ENCODE measurements at regions not wholly inside any gene's neighbourhood (a gene's known extent, or its start where the extent isn't known, plus 50 kb on each side); places are given as distances from the start of the nearest gene placed in this dataset.

GRCh38 chr14:21987937-21988336 is 314.3 kb upstream of the OR4E1 start:
- DNase-seq (ENCODE audit: low read depth) = no peak

DNA sequence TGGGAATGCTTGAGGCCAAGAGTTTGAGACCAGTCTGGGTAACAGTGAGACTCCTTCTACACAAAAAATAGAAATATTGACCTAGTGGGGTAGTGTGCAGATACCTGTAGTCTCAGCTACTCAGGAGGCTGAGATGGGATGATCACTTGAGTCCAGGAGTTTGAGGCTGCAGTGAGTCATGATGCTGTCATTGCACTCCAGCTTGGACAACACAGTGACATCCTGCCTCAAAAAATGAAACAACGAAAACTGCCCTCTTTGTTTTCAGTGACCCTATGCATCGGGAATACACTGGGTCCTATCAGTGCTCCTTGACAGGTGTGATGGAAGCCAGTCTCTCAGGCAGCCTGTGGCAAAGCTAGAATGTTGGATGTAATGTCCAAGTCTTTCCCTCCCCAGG is 311.5 kb upstream of the OR4E1 start:
- DNase-seq (ENCODE audit: low read depth) = no peak

DNA sequence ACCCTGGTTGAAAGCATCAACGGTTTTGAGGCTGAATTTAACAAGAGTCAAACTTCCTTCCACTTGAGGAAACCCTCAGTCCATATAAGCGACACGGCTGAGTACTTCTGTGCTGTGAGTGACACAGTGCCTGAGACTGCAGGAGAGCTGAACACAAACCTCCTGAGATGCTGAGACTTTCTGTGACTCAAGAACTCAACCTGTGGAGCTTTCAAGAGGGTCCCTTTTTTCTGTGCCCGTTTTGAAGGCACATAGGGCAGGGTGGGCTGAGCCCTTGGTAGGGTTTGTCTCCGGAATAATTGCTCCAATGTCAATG is 305.3 kb upstream of the OR4E1 start:
- DNase-seq (ENCODE audit: low read depth) = no peak

- DNase-seq (ENCODE audit: low read depth) = no peak
These were observed 304.8 kb upstream of the OR4E1 start for GRCh38 chr14:21978184-21978998.

- no peak for DNase-seq (ENCODE audit: low read depth)
These were observed 301.1 kb upstream of the OR4E1 start for GRCh38 chr14:21974741-21975140.

DNA sequence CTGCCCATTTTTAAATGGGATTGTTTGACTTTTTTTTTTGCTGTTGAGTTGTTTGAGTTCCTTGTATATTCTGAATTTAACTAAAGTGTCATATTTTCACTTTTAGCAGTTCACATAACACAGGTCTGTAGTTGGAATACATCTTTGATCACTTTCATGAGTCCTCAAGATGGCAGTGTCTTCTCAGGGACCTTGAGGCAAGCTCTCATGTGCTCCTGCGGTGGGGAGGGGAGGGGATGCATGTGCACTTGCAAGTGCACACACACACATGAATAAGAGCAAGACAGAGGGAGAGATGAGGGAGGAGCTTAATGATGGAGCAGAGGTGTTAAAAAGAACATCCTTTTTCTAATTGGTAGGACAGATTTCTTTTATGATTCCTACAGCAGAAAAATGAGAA is 291.4 kb upstream of the OR4E1 start:
- no peak for DNase-seq (ENCODE audit: low read depth)

GRCh38 chr14:21964180-21964579 is 290.6 kb upstream of the OR4E1 start:
- DNase-seq (ENCODE audit: low read depth) = no peak

DNA sequence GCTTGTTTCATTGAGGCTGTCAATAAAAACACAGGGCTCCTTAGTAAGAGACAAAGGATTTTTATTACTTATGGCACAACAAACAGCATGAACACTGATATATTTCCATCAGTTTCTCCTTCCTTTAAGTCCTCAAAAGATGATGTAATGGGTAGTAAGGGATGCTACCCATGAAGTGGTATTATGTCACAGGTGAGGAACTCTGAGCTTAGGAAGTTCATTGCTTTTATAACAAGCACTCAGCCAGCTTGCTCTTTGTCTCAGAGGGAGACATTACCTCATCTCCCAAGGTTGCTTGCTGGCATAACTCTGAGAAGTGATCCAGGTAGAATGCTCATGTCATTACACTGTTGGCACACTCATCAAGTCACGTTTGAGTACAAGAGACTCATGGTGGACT is 287.0 kb upstream of the OR4E1 start:
- no peak for DNase-seq (ENCODE audit: low read depth)

DNA sequence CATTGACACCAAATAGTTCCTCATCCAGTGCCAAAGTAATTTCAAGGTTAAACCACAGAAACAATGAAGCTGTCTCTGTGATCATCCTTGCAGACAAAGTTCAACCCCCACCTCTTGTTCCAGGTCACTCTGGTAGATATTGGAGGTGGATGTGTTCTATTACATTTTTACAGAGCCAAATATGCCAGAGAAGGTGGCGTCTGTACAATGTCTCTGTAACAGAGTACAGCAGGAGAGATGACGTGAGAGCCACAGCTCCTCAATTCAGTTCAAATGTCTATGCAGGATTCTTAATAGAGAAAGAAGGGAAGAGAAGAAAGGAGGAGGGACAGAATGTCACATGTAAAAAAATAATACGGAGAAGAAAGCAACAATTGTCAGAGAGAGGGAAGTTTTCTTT is 268.3 kb upstream of the OR4E1 start:
- no peak for DNase-seq (ENCODE audit: low read depth)

DNA sequence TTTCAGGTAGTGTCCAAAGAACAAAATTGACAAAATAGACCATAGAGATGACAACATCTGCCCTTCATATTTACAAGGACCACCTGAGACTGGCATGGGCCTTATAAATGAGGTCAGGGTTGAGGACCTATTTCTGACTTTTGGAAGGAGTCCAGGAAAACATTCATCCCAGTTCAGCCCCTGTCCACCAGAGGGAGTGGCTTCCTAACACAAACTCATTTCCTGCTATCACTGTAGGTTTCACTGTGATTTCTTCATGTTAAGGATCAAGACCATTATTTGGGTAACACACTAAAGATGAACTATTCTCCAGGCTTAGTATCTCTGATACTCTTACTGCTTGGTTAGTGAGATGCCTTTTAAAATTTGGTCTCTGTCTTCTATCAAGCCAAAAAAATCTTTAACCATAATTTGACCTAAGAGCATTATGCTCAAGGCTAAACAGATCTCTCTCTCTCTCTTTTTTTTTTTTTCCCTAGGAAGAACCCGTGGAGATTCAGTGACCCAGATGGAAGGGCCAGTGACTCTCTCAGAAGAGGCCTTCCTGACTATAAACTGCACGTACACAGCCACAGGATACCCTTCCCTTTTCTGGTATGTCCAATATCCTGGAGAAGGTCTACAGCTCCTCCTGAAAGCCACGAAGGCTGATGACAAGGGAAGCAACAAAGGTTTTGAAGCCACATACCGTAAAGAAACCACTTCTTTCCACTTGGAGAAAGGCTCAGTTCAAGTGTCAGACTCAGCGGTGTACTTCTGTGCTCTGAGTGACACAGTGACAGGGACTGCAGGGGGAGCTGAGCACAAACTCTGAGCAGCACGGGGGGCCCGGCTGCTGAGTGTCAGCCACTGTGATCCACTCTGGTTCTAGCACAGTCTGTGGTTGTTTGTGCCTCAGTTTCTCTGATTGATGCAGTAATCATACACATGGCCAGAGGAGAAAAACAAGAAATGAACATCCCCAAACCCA is 267.6 kb upstream of the OR4E1 start:
- no peak for DNase-seq (ENCODE audit: low read depth)

DNA sequence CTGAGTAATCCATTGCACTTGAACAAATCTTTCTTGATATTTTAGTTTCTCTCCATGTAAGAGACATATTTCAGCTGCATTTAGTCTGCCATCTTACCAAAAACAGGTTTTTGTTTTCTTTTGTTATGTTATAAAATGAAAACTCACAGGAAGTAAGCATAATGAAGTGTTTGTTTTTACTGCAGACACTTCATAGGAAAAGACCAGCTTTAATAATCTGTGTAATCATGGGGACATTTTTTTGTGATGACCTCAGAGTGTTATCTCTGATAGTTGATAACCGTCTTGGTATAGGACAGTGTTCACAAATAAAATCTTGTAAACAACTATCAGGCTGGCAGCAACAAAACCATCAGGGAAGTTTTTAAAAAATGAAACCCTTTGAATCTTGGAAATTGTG is 266.2 kb upstream of the OR4E1 start:
- DNase-seq (ENCODE audit: low read depth) = no peak

DNA sequence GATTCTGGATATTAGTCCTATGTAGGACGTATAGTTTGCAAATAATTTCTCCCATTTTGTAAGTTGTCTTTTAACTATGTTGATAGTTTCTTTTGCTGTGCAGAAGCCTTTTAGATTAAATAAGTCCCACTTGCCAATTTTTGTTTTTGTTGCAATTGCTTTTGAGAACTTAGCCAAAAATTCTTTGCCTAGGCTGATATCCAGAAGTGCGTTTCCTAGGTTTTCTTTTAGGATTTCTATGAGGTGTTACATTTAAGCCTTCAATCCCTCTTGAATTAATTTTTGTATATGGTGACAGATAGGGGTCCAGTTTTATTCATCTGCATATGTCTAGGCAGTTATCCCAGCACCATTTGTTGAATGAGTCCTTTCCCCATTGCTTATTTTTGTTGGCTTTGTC is 264.4 kb upstream of the OR4E1 start:
- no peak for DNase-seq (ENCODE audit: low read depth)

DNA sequence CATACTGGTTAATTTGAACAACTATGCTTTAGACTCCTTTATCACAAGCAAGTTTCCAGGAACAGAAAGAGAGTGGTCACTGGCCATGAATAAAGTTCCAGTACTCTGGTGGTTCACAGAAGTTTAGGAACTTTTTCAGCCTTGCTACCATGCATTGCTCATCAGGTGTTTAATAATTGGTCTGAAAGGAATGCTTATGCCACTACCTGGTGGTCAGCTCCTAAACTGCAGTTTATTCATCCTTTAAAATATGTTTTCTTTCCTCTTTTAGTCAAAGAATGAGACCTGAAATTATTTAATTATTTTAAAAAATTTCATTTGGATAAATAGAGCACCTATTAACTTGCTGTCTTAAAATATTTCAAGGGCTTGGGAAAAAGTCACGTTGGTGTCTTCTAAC is 260.1 kb upstream of the OR4E1 start:
- no peak for DNase-seq (ENCODE audit: low read depth)

DNA sequence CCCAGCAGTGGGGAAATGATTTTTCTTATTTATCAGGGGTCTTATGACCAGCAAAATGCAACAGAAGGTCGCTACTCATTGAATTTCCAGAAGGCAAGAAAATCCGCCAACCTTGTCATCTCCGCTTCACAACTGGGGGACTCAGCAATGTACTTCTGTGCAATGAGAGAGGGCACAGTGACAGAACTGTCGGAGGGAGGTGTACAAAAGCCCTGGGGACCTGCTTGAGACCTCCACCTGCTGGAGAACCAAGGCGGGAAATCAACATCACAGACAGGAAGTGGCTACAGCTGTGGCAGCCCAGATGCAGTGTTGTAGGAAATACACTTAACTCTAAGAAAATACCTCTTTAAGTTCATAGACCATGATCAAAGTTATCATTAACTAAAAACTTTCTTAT is 250.9 kb upstream of the OR4E1 start:
- no peak for DNase-seq (ENCODE audit: low read depth)

DNA sequence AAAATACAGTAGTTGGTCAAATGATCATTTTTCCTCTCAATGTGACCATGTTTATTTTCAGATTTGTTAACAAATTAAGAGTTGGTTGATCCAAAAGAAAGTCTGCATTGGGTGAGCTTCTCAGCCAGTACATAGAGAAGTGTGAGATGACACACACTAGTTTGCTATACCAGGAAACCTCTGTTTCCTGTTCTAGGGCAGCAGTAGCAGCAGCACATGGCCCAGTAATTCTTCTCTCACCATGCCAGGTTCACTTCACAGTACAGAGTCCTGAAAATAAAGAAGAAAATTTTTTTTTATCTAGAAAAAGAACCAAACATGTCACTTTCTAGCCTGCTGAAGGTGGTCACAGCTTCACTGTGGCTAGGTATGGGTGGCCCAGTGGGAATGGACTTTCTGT is 250.2 kb upstream of the OR4E1 start:
- no peak for DNase-seq (ENCODE audit: low read depth)

DNA sequence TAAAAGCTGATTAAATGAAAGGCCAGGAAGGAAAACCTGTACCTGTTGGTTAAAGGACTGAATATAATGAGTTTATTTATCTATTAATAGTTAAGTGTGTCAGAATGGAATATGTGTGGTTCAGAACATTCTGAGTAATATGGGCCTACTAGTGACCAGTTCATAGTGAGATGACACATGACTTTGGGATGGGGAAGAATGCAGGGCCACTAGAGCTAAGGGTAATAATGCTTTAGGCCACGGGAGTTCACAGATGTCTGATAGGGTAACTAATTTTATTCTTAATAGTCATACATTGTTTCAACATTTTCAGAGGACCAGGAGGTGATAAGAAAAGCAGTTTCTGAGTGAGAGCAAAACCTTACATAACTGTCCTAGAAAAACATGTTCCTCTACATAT is 247.8 kb upstream of the OR4E1 start:
- no peak for DNase-seq (ENCODE audit: low read depth)

GRCh38 chr14:21917699-21918436 is 244.2 kb upstream of the OR4E1 start:
- peak; percentile 17 for DNase-seq (ENCODE audit: low read depth)

DNA sequence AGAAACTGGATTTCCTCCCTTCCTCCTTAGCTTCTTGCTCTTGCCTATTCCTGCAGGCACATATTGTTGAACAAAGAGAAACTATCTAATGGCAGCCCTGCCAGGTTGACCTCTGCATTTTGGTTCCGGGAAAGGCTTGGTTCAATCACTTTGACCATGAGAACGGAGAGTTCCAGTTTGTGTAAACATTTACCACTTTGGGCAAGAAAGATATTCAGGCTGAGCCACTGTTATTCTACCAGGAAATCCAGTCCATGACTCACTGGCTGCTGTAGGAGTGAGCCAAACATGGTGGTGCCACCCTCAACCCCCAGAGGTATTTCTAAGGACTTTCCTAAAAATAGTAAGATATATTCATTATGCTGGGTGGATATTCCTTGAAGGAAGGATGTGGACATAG is 242.2 kb upstream of the OR4E1 start:
- no peak for DNase-seq (ENCODE audit: low read depth)

DNA sequence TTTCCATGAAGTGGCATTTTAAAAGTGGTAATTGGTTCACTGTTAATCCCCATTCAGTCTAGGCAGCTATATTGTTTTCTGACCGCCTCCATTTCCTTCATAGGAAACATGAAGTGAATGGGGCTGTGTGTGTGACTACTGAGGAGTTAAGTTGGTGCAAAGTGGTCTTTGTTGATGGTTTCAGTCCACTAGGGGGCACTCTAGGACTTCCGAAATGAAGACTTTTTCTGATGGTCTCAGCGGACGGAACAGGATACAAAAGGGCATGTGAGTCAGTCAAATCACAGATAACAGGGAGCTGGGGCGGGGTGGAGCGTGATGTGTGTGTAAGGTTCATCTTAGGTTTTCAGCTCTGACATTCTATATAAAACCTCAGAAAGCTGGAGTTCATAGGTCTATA is 240.1 kb upstream of the OR4E1 start:
- peak; percentile 27 for DNase-seq (ENCODE audit: low read depth)

- DNase-seq (ENCODE audit: low read depth) = no peak
These were observed 238.7 kb upstream of the OR4E1 start for GRCh38 chr14:21912367-21912766.

GRCh38 chr14:21911877-21912276 is 238.3 kb upstream of the OR4E1 start:
- no peak for DNase-seq (ENCODE audit: low read depth)

DNA sequence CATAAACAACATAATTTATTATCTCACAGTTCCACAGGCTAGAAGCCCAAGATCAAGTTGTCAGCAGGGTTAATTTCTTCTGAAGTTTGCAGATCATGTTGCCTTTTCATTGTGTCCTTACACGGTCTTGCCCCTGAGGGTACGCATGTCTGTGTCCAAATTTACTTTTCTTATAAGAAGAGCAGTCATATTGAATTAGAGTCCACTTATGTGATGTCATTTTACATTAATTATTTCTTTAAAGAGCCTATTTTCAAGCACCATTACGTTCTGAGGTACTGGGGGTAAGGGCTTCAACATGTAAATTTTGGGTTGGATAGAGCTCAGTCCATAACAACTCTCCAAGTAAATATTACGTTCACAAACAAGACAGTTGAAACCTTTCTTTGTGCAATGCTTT is 236.6 kb upstream of the OR4E1 start:
- no peak for DNase-seq (ENCODE audit: low read depth)
